ENCODE measurements at regions not wholly inside any gene's neighbourhood (a gene's known extent, or its start where the extent isn't known, plus 50 kb on each side); places are given as distances from the start of the nearest gene placed in this dataset.
A peak's percentile ranks its signal among the peaks of the same experiment; 100 is the strongest.
"Not testable (repeated sequence)": the region's sequence is repeated elsewhere in the genome, so short reads cannot be mapped to it uniquely, and the experiment has no call there.

GRCh38 chr10:46740368-46740767 lies 161.4 kb downstream of the SYT15 start:
- not testable (repeated sequence) for DNase-seq (ENCODE audit: low read depth in 1 of 2, low spot score in 1 of 2)

- DNase-seq (ENCODE audit: low read depth in 1 of 2, low spot score in 1 of 2), result not testable (repeated sequence)
These were observed 162.2 kb upstream of the PTPN20 start for GRCh38 chr10:46749003-46749402.

- DNase-seq (ENCODE audit: low read depth in 1 of 2, low spot score in 1 of 2), result not testable (repeated sequence)
These were observed 161.8 kb upstream of the PTPN20 start for GRCh38 chr10:46749470-46749869.

- not testable (repeated sequence) for DNase-seq (ENCODE audit: low read depth in 1 of 2, low spot score in 1 of 2)
These were observed 157.5 kb upstream of the PTPN20 start for GRCh38 chr10:46753763-46754162.

- not testable (repeated sequence) for DNase-seq (ENCODE audit: low read depth in 1 of 2, low spot score in 1 of 2)
These were observed 149.8 kb upstream of the PTPN20 start for GRCh38 chr10:46761471-46761870.

GRCh38 chr10:46768515-46769291 lies 142.5 kb upstream of the PTPN20 start:
- not testable (repeated sequence) for DNase-seq (ENCODE audit: low read depth in 1 of 2, low spot score in 1 of 2)

- not testable (repeated sequence) for DNase-seq (ENCODE audit: low read depth in 1 of 2, low spot score in 1 of 2)
These were observed 137.9 kb upstream of the PTPN20 start for GRCh38 chr10:46773178-46773896.

- not testable (repeated sequence) for DNase-seq (ENCODE audit: low read depth in 1 of 2, low spot score in 1 of 2)
These were observed 137.4 kb upstream of the PTPN20 start for GRCh38 chr10:46773897-46774236.

- not testable (repeated sequence) for DNase-seq (ENCODE audit: low read depth in 1 of 2, low spot score in 1 of 2)
These were observed 136.9 kb upstream of the PTPN20 start for GRCh38 chr10:46774366-46774765.

- DNase-seq (ENCODE audit: low read depth in 1 of 2, low spot score in 1 of 2), result not testable (repeated sequence)
These were observed 136.1 kb upstream of the PTPN20 start for GRCh38 chr10:46774945-46775667.

- not testable (repeated sequence) for DNase-seq (ENCODE audit: low read depth in 1 of 2, low spot score in 1 of 2)
These were observed 135.6 kb upstream of the PTPN20 start for GRCh38 chr10:46775668-46776059.

GRCh38 chr10:46779571-46779970 lies 131.7 kb upstream of the PTPN20 start:
- DNase-seq (ENCODE audit: low read depth in 1 of 2, low spot score in 1 of 2), result not testable (repeated sequence)

GRCh38 chr10:46780164-46780563 lies 131.1 kb upstream of the PTPN20 start:
- not testable (repeated sequence) for DNase-seq (ENCODE audit: low read depth in 1 of 2, low spot score in 1 of 2)

- not testable (repeated sequence) for DNase-seq (ENCODE audit: low read depth in 1 of 2, low spot score in 1 of 2)
These were observed 130.2 kb upstream of the PTPN20 start for GRCh38 chr10:46781001-46781400.

GRCh38 chr10:46782001-46782874 lies 129.0 kb upstream of the PTPN20 start:
- DNase-seq (ENCODE audit: low read depth in 1 of 2, low spot score in 1 of 2), result not testable (repeated sequence)

- not testable (repeated sequence) for DNase-seq (ENCODE audit: low read depth in 1 of 2, low spot score in 1 of 2)
These were observed 126.6 kb upstream of the PTPN20 start for GRCh38 chr10:46784665-46785064.

- DNase-seq (ENCODE audit: low read depth in 1 of 2, low spot score in 1 of 2), result not testable (repeated sequence)
These were observed 125.1 kb upstream of the PTPN20 start for GRCh38 chr10:46786125-46786517.

GRCh38 chr10:46786518-46787320 lies 124.5 kb upstream of the PTPN20 start:
- DNase-seq (ENCODE audit: low read depth in 1 of 2, low spot score in 1 of 2), result peak; percentile 34 to 43

- DNase-seq (ENCODE audit: low read depth in 1 of 2, low spot score in 1 of 2), result no peak
These were observed 124.0 kb upstream of the PTPN20 start for GRCh38 chr10:46787321-46787615.

All from activated T-helper 1 cell treated with anti-CD3 and anti-CD28 coated beads, Interleukin-2, amount 50 U/mL, for 16 hours (primary cell).